GM19025 (cell line): ENCODE measurements at regions not wholly inside any gene's neighbourhood (a gene's known extent, or its start where the extent isn't known, plus 50 kb on each side); places are given as distances from the start of the nearest gene placed in this dataset.

Source experiments
- ATAC-seq: cut with Tn5 transposase; IDR thresholded peaks from one replicate; pipeline ENCODE4 v1.9.1; 2021; ENCODE audit warnings: mild to moderate bottlenecking, low read depth, moderate library complexity; ENCODE audit not compliant: unreplicated experiment

DNA sequence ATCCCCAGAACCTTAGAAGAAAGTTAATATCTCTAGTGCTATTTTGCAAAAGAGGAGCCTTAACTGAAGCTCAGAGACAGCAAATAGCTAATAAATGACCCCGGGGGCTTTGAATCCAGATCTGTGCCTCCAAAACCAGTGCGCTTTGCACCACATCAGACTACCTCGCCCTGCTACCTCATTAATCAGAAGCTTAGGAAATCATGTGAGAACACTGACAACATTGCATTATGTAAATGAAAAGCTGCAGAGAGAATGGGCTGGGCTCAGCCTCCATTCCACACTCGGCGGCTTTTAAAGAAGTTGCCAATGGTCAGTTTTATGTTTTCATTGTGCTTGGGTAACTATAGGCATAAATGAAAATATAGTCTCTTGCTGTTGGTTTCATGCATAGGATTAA, 54.0 kb upstream of the STMND1 start:
- ATAC-seq, result no peak

DNA sequence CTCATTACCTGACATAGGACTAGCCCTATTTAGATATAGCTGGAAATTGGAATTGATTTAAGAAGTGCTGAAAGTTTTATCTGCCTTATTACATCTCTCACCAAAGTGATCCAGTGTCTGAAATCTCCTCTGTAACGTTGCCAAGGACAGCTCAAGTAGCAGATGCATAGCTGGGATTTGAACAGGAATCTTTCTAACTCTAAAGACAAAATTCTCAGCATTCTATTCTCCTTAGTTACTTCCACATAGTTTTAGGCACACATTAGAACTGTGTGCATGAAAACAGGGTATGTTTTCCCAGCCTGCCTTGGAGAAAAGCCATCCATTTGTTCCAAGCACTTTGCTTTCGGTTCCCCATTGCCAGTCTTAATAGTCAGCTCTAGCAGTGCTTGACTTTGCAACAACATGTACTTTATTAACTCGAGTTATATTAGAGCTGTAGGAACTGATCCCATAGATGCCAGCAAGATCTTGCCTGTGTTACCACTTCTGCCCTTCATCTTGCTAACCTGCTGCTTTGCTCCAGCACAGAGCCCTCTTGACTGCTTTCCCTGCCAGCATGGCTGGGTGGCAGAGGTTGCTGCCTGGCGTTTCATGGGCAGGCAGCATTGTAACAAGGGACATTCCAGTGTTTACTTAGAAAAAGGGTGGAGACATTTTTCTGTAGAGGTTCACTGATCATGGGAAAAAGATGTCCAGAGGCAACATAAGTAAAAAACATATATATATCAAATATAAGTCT, 56.1 kb upstream of the STMND1 start:
- ATAC-seq, result no peak

DNA sequence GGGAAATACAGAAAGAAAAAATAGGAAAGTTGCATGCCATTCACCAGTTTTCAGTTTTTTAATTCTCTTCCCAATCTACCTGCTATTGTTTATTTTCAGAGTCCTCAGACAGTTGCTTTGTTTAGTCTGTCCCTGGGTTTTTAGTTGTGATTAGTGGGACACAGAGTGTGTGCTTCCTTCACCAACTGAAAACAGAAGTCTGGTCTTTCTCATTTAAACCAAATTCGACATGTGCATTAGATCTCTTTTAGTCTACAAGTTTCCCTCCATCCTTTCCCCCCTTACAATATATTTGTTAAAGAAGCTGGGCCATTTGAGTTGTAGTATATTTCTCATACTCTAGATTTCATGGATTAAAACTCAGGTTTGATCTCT, 58.7 kb upstream of the STMND1 start:
- no peak for ATAC-seq

DNA sequence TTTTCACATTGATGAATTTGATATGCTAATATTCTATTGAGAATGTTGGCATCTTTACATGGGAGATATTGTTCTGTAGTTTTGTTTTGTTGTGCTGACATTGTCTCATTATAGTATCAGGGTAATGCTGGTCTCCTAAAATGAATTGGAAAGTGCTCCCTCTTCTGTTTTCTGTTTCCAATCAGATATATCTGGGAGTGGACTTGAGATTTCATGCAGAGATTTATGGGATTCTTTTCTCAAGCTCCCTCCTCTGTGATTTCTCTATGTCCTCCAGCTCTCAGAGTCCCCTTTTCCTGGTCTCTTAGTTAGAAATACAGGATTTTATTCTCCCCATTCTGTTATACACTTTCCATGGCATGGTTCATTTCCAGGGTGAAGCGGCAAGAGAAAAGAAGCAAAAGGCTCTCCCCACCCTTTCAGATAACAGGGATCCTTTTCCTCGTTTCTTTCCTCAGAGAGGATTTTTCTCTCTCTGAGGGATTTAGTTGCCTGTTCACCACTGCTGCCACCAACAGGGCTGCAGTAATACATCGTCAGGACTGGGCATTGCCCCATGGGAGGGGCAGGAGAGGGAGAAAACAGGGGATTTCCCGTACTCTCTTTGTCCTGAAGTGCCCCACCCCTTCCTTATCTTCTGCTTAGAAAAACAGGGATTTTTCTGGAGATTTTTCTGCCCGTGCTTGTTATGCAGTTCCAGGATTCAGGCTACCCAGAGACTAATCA, 59.3 kb upstream of the STMND1 start:
- ATAC-seq, result no peak

DNA sequence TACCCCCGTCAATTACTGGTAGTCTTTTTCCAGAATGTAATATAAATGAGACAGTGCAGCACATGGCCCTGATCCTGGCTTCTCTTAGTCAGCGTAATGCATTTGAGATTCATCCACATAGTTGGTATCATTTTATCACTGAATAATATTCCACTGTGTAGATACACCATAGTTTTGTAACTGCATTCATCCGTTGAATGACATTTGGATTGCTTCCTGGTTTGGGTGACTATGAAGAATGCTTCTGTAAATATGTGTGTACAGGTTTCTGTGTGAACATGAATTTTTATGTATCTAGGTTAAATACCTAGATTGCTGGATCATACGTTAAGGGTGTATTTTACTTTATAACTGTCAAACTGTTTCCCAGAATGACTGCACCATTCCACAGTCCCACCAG, 62.6 kb upstream of the STMND1 start:
- ATAC-seq, result no peak

DNA sequence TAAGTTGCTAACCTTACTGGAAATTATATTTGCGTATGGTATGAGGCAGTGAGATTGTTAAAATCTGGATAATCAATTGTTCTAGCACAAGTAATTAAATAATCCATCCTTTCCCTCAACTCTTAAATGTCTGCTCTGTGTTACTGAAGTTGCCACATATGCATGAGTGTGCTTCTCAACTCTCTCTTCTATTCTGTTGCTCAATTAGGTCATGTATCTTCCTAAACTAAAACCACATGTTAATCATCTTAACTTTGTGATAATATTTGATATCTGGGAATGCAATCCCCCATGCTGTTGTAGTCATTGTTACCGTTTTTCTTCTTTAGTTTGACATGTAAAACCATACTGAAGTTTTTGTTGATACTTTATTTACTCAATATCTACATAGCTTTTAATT, 63.5 kb upstream of the STMND1 start:
- no peak for ATAC-seq

DNA sequence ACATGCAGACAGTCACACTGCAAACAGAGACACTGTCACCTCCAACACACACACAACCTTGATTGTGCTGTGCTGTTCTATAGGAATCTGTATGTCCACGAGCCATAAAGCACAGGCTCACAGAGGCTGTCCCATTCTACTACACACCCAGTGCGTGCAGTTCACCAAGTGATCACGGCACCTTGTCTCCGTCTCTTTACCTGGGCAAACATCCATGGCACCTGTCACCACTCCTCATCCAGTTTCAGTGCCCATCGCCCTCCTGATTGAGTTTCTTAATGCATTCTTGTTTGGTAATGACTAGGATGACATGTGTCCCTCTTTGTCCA, 65.8 kb upstream of the STMND1 start:
- ATAC-seq, result no peak

DNA sequence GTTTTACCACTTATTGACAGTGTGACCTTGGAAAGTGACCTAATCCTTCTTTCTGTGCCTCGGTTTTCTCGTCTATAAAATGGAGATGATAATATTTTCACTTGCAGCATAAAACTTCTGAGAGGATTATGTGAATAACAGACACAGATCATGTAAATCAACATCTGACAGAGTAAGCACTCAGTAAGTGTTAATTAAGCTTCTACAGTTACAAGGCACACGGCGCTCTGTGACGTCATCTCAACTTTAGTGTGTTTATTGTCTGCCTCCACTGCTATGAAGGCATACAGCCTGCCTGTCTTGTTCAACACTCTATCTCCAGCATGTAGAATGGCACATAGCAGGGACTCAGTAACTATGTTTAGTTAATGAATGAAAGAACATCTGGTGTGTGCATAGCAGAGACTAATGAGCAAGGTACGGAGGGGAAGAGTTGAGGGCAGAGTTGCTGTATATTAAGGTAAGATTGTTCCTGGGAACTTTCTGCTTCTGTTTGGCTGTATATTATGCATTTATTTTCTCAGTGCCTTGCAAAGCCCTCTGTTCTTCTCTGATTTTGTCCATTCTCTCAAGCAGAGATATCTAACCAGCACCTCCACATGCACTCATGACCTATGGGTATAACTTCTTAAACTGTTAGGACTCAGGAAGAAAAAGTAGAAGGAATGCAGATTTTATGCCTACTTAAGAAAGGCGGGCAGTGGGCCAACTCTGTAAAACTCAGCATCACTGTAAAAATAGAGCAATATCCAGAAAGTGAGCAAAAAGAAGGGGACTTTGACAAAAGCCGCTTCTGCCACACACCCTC, 66.4 kb upstream of the STMND1 start:
- ATAC-seq, result no peak

DNA sequence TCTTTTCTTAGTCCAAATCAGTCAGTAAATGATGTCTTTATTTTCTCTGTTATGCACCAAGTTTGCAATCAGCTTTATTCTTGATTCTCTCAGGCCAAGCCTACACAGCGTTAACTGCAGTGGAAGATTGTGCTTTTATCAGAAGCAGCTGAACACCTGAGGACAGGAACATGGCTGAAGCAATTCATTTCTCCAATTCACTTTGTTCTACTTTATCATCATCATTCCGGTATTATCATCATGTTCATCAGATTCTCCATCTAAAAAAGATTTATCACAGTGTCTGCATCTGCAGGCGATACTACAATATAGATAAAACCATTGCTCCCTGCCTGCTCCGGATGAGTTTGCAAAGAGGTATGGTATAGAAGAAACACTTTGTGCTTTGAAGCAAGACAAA, 68.1 kb upstream of the STMND1 start:
- ATAC-seq, result no peak

DNA sequence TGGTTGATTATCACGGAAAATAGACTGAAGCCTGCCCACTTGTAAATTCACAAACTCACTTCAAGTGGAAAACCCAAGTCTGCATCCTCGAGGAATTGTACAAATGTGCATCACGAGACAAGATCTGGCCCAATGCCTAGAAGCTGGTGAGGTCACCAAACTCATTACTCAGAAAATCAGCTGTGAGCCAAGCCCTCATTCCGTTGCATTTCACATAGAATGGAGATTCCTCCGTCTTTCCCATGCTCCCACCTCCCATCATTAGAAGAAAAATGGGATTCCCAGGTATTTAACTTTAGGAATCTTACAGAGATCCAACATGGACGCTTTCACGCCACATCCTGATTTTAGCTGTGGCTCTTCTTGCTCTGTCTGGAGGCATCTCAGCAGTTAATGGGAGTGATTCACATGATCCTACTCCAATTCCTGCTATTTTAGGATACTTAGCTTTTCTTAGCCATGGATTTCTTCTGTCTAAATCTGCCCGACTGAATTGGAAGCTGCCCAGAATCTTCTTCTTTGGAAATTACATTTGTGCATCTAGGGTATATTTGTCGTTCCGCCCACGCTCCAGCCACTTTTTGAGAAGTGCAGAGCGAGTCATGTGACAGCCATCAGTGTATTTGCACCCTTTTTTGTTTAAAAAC, 68.7 kb upstream of the STMND1 start:
- ATAC-seq, result no peak

DNA sequence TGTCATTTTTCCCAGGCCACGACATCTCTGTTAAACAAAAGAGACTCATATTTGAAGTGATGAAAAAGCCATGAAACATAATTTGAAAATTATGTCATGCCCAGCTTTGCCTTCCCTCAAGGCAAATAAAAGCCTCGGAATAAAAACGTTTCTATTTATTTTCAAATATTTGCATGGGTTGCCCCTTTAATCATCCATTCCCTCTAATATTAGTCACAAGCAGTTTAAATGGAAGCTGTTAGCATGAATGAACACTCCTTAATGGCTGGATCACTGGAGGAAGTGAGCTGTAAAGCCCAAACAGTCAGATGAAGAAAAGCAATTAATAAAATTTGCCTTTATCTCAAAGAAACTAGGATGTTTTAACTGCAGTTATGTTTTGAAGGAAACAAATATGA, 69.3 kb upstream of the STMND1 start:
- ATAC-seq, result no peak

DNA sequence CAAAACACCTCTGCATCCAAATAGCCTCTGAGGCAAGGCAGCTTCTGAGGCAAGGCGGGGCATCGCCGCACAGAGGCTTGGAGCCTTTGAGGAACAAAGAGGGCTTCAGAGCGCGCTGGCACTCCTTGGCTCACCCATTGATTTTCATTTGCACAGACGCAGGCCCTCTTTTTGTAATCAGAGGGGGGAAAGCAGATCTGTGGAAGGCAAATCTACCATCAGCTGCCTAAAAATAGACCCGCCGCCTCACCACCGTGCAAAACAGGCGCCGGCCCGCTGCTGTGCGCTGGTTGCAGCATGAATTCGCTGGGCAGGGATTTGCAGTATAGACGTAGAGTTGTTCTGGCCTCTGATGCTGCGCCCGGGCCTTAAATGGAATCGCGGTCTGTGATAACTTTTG, 69.9 kb upstream of the STMND1 start:
- ATAC-seq, result no peak

DNA sequence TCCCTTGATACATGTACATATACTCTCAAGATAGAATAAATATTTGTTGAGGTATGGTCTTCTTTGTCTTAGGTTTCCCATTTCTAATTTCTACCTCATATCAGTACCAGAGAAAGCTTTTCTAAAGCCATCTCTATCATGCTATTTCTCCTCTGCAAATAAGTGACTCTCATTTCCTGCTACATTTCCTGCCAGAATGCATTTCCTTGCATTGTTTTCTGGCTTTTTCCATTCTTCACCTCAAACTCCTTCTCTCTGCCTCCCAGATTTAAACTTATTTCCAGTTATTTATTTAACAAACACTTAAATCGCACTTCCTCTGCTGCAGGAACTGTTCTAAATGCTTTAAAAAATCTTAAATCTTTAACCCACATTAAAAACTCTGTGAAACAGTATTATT, 74.4 kb upstream of the STMND1 start:
- ATAC-seq, result no peak

DNA sequence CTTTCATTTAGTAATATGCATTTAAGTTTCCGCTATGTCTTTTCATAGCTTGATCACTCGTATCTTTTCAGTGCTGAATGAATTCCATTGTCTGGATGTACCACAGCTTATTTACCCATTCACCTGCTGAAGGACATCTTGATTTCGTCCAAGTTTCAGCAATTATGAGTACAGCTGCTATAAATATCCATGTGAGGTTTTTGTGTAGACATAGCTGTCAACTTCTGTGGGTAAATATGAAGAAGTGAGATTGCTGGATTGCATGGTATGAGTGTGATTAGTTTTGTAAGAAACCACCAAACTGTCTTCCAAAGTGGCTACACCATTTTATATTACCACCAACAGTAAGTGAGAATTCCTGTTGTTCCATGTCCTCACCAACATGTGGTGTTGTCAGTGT, 79.2 kb upstream of the STMND1 start:
- ATAC-seq, result no peak

DNA sequence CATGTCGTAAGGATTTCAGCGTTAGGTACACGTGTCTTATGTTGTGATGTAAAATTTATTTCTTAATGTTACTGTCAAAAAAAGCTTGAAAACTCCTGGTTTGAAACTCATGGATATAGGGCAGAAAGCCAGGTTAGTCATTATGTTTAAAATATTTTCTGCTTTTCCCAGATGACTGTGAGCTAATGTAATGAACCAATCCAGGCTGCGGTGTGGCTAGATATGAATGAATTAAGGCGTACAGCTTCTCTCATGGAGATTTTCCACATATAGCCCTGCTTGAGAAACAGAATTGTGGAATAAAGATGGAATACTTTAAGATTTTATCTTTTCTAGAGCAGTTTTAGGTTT, 80.3 kb upstream of the STMND1 start:
- no peak for ATAC-seq

DNA sequence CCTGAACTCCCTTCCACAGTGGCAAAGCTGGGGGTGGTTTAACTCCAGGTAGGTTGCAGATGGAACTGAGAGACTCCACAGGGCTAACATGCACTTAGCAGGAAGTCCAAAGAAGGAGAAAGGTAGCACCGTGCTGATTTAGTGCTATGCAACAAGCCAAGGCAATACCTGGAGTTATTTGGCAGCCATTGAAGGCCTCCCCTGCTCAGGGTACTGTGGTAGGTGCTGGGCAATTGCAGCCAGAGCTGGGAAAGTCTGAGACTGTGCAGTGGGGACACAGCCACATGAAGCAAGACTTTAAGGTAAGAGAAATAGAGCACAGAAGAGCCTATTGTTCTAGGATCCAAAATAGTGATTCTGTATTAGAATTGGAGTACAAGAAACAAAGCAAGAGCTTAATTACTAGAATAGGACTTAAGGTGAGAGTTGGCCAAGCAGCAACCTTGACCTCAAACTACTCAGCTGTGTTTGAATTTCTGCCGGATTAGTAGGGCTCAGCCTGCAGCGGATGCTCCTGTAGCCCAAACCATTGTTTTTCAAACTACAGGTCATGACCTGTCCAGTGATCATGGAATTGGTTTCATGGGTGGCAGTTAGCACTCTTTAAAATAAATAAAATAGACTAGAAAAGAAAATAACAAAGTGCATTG, 80.8 kb upstream of the STMND1 start:
- ATAC-seq, result no peak

DNA sequence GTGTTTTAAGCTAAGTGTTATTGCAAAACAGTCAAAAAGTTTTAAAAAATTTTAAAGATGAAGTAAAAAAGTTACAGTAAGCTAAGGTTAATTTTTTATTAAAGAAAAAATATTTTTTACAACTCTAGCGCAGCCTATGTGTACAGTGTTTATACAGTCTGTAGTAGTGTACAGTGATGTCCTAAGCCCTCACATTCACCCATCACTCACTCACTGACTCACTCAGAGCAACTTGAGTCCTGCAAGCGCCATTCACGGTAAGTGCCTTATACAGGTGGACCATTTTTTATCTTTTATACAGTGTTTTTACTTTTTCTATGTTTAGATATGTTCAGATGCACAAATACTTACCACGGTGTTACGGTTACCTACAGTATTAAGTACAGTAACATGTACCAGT, 83.4 kb upstream of the STMND1 start:
- ATAC-seq, result no peak

DNA sequence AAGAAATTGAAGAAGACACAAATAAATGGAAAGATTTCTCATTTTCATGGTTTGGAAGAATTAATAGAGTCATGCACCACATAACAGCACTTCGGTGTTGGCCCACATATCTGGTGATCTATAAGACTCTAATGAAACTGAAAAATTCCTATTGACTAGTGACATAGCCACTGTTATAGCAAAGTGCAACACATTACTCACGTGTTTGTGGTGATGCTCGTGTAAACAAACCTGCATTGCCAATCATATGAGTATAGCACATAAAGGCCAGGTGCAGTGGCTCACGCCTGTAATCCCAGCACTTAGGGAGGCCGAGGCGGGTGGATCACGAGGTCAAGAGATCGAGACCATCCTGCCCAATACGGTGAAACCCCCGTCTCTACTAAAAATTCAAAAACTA, 84.4 kb upstream of the STMND1 start:
- ATAC-seq, result no peak

DNA sequence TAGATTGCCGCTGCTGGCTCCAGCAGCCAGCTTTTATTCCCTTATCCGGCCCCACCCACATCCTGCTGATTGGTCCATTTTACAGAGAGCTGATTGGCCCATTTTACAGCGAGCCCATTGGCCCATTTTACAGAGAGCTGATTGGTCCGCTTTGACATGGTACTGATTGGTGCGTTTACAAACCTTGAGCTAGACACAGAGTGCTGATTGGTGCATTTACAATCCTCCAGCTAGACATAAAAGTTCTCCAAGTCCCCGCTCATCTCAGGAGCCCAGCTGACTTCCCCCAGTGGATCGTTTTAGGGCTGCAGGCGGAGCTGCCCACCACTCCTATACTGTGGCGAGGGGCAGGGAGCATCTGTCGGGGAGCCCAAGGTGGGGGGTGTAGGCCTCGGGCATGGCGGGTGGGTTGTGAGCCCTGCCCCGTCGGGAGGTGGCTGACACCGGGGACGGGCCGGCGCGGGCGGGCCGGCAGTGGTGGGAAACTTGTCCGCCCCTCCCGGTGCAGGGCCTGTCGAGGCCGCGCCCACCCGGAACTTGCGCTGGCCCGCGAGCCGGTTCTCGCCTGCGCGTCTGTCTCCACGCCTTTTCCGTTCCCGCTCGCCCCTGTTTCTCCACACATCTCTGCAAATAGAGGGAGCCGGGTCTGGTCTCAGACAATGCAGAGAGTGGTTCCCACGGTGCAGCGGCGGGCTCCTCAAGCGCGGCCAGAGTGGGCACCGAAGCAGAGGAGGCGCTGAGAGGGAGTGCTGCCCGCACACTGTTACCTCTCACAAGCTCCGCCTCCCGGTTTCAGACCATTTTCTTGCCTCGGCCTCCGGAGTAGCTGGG, 86.1 kb upstream of the STMND1 start:
- no peak for ATAC-seq

DNA sequence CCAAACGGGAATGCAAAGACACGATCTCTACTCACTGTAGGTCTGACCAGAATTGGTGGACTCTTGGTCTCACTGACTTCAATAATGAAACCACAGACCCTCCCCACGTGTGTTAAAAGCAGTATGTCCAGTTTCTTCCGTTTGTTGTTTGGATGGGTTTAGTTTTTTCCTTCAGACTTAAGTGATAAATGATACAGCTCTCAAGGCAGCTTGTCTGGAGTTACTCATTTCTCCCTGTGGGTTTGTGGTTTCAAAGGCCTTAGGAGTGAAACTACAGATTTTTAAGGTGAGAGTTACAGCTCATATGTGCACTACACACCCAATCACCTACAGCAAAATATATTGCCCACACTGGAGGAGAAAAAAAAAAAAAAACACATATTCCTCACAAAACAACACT, 86.7 kb upstream of the STMND1 start:
- ATAC-seq, result peak; percentile 74
